GM18502 (cell line): ENCODE measurements at regions not wholly inside any gene's neighbourhood (a gene's known extent, or its start where the extent isn't known, plus 50 kb on each side); places are given as distances from the start of the nearest gene placed in this dataset.
"Not testable (repeated sequence)": the region's sequence is repeated elsewhere in the genome, so short reads cannot be mapped to it uniquely, and the experiment has no call there.

Experiments used
- ATAC-seq: cut with Tn5 transposase; IDR thresholded peaks from one replicate; pipeline ENCODE4 v1.9.1; 2021; ENCODE audit warnings: mild to moderate bottlenecking; ENCODE audit not compliant: unreplicated experiment, poor library complexity

DNA sequence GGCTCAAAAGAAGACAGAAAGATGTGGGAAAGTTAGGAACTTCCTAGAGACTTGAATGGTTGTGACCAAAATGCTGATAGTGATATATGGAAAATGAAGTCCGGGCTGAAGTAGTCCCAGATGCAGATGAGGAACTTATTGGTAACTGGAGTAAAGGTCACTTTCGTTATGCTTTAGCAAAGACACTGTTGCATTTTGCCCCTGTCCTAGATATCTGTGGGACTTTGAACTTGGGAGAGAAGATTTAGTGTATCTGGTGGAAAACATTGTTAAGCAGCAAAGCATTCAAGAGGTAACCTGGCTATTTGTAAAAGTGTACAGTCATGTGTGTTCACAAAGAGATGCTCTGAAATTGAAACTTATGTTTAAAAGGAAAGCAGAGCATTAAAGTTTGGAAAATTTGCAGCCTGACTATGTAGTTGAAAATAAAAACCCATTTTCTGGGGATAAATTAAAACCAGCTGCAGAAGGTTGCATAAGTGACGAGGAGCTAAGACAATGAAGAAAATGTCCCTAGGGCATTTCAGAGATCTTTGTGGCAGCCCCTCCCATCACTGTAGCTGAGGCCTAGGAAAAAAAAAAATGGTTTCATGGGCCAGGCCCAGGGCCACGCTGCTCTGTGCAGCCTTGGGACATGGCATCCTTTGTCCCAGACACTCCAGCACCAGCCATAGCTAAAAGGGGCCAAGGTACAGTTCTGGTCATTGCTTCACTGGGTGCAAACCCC lies 1692.2 kb downstream of the HACE1 start:
- no peak for ATAC-seq

DNA sequence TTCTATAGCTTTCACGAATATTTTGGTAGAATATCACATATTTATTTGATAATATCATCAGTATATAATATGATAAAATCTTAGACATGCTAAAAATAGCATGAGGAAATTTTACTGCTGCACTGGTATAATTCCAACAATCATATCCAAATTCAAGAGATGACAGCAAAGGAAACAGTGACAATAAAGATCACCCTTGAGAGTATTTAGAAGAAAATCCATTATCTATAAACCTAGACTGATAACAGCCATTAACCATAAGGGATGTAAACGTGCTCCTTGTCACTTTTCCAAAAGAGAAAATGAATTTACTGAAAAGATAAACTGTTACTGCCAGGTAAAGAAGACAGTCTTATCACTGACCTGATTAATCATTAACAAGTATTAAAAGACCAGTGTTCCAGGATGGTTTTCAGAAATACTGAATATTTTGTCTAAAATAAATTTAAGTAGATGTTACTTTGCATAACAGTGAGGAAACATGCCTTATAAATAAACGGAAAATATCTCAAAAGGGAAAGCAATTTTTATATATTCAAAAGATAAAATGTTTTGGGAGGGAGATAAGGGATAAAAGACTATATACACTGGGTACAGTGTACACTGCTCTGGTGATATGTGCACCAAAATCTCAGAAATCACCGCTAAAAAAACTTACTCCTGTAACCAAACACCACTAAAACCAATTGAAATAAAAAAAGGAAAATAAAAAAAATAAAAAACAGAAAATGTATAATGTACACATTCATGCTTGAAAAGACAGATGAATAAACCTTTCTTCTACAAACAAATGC lies 1704.7 kb downstream of the HACE1 start:
- ATAC-seq = no peak

DNA sequence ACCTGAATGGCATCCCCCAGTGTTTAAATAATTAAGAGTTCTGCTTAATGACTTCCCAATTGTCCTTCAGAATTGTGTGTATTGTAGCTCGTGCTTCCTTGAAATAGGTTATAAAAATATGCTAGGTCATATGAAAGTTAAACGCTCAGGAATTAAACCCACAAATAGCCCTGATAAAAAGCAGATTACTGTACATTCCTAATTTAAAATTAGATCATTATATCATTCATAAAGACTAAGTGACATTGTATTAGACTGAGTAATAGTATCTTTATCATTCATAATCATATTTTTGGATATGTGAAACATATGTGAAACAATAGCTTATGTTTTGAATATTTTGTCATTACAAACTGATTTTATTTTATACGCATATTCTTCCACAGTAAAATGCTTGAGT lies 1706.7 kb downstream of the HACE1 start:
- no peak for ATAC-seq

DNA sequence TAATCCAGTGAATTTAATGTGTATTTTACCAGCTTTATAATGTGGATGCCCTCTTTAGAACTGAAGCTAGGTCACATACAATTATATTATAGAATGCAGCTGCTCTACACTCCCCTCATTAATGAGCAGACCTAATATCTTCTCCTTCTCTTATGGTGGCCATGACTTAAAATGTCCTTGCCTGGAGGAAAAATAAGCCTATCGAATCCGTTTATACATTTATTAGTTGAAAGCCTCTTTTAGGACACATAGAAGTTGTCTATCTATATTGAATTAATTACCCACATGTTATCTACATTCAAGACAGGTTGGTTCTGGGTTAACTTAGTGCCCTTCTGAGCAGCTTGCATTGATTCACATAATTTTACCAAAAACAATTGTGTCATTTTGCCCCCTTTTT lies 1716.8 kb downstream of the HACE1 start:
- ATAC-seq = no peak

DNA sequence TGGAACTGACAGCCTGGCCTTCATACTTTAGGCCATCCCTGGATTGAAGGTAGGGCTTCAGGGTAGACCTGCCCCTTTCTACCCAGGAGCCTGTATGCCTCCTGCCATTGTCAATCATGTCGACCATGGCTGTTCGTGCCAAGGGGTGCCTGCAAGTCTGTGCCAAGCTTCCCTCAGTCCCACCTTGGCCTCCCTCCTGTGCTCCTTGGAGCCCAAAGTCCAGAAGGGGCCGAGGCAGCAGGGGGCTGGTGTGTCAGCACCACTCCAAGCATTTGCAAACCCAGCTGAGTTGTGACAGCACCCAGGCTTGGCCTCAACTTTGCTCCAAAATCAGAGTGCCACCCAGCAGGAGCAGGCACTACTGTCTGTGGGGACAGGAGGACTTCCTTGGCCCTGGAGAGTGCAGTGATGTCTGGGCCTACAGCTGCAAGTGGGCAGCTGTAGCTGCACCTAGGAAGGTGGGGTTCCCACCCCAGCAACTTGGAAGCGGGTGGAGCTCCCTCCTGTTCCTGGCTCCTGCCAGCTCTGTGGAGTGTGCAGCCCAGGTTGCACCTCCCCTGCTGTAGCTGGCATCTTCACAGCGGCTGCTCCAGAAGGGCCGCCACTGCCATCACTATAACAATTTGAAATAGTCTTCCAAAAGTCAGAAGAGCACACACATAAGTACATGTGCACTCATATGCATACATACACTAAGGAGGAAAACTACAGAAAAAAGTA lies 1719.3 kb downstream of the HACE1 start:
- ATAC-seq = no peak

DNA sequence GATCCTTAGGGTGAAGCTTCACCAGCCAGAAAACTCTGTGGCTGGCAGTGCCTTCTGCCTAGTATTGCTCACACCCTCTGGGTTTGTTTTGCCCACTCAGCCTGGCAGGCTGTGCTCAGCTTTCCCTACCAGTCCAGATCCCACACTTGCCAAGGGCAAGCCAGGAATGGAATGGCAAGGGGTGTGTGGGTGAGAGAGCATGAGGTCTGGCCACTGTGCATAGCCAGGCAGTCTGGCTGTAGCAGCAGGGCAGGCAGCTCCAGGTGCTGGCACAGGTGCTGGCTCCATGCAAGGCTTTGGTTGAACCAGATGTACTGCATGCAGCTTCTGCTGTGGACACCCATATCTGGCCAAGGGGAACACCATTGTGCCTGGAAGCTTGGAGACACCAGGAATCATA lies 1720.3 kb downstream of the HACE1 start:
- ATAC-seq = no peak

DNA sequence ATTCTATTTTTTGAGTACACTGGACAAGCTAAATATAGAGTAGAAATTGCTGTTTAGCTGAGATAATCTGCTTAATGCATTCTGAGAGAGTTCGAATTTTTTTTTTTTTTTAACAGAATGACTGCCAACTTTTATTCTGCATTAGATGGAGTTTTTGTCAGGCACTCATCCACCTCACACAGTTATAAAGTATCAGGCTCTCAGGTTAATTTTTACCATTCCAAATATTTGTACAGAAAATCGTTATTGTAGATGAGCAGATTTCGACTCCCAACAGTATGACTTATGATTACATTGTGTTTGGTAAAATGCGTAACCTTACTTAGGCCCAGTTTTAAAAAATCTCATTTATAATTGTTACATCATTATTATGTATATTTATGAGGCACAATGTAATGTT lies 1731.0 kb downstream of the GRIK2 start:
- no peak for ATAC-seq

DNA sequence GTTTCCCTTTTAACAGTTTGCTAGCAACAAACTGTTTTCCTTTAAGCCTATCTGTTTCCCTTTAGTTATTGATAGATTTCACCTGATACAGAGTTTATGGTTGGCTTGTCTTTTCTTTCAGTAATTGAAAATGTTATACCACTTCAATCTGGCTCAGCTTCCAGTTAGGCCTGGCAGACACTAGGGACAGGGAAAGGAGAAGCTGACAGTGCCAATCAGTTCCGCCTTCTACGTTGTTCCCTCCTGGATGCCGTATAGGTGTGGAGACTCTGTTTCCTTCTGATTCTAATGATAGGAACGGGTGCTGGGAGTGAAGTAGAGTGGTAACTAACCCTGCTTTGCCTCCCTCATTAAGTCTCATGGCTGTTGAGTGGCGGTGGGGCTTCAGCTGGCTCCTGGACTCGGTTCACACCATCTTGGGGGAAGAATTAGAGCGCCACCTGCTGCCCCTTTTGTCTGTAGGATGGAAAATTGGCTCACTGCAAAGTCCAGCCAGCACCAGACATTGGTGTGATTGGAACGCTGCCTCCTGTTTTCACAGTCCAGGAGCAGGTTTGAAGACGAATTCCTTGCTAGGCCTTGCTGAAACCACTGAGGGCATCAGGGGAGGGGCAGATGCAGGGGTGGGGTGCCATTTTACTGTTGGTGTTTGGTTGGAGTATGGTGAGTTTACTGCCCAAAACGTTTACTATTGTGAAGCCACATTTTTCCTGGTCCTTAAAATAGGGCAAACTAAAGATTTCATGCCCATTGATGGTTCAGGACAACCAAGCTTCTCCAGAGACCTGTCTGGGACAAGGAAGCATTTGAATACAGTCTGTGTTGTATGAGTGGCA lies 1729.5 kb downstream of the GRIK2 start:
- no peak for ATAC-seq

DNA sequence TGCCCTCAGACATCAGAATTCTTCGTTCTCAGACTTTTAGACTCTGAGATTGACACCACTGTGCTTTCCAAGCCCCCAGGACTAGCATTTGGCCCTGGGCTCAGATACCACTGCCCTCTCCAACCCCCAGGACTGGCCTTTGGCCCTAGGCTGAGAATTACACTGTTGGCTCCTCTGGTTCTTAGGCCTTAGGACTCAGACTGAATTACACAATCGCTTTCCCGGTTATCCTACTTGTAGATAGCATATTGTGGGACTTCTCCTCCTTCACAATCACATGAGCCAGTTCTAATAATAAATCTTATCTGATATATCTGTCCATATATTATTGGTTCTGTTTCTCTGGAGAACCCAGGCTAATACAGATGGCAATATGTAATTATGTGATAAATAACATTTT lies 1725.5 kb downstream of the GRIK2 start:
- no peak for ATAC-seq

DNA sequence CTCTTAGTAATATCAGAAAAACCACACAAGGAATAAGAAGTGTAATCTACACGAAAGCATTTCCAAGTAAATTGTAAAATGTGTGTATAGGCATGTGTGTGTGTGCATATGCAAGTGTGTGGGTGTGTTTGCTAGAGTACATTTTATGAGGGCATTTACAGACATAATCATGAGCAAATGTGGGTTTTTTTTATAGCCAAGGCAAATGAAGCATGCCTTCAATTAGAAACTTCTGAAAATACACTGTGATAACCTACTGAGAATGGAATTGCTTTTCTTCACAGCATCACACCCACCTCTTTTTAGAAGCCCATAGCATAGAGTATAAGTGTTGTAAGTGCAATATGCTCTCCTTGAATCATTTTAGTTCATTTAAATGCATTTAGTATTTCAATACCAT lies 1721.1 kb downstream of the GRIK2 start:
- ATAC-seq = no peak

DNA sequence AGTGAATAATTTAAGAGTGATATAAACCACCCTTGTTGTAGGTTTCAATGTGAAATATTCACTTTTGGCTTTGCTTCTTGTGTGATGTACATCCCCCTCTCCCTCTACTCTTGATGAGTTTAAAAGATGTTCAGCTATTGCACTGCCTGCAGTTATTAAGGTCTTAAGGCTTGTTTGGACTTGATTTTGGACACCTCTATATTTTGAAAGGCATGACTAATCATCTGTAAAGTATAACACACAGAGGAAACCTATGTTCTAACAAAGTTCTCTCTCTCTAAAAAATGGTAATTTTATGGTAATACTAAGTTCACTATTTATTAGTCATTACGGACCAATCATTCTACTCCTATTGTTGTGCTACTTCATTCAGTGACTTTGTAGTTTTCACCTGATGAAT lies 1719.9 kb downstream of the GRIK2 start:
- ATAC-seq = no peak

DNA sequence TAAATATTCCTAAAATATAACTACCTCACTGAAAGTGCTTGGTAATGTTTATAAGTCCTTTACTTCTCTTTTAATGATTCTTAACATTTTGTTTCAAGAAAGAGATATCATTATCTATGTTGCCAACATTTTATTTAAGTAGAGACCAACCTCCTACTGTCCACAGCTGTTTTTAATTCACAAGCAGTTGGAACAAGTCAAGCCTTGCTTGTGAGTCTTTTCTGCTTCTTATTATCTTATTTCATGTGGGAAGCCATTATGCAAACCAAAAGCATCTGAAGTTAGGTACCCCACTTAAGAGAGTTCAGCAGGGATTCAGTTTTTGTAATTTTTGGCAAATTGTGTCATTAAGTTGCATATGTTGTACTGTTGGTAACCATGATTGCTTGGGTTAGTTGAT lies 1714.5 kb downstream of the GRIK2 start:
- ATAC-seq = no peak

DNA sequence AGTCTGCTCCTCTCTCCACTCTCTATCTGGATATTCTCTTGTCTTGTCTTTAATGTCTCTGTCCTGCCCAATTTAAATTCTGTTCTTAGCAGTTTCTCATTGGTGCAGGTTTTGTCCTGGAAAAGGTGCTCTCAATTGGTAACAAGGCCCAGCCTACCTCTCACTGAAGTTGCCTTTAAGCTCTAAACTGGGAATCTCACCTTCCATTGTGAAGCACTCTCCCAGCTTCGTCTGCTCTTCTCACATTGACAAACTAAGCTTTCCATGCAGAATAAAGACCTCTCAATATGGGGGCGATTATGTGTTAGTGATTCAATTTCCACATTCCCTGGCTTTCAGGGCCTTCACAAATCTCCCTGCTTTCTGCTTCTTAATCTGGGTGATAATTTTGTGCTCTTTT lies 1712.2 kb downstream of the GRIK2 start:
- ATAC-seq = no peak

DNA sequence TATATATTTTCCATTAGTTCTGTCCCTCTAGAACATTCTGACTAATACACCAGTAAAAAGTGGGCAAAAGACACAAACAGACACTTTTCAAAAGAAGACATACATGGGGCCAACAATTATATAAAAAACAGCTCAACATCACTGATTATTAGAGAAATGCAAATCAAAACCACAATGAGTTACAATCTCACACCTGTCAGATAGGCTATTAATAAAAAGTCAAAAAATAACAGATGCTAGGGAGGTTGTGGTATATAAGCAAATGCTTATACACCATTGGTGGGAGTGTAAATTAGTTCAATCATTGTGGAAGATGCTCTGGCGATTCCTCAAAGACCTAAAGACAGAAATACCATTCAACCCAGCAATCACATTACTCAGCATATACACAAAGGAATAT lies 1707.8 kb downstream of the GRIK2 start:
- no peak for ATAC-seq

DNA sequence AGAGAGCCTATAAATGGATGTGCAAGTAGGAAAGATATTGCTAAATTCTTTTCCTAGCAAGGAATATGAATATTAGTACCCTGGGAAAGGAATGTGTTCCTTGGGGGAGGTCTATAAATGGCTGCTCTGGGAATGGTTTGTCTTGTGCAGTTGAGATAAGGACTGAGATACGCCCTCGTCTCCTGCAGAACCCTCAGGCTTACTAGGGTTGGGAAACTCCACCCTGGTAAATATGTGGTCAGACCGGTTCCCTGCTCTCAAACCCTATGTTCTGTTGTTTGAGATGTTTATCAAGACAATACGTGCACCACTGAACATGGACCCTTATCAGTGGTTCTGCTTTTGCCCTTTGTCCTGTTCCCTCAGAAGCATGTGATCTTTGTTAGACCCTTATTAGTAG lies 1698.9 kb downstream of the GRIK2 start:
- not testable (repeated sequence) for ATAC-seq

DNA sequence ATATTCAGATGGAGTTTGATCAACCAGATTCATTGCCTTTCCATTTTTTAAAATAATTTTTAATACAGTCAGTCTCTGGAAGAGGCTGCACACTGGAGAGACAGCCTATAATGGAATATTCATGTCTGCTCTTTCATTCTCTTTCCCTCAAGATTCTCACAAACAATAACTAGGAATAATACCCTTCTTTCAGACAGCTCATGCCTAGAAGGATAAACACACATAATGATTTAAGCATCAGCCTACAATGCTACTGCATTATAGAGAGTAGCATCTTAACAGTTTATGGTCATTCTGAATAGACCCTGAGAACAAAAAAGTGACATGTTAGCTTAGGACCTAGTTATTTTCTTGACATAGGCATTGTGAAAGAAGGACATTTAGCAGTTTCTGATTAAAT lies 1692.3 kb downstream of the GRIK2 start:
- no peak for ATAC-seq

DNA sequence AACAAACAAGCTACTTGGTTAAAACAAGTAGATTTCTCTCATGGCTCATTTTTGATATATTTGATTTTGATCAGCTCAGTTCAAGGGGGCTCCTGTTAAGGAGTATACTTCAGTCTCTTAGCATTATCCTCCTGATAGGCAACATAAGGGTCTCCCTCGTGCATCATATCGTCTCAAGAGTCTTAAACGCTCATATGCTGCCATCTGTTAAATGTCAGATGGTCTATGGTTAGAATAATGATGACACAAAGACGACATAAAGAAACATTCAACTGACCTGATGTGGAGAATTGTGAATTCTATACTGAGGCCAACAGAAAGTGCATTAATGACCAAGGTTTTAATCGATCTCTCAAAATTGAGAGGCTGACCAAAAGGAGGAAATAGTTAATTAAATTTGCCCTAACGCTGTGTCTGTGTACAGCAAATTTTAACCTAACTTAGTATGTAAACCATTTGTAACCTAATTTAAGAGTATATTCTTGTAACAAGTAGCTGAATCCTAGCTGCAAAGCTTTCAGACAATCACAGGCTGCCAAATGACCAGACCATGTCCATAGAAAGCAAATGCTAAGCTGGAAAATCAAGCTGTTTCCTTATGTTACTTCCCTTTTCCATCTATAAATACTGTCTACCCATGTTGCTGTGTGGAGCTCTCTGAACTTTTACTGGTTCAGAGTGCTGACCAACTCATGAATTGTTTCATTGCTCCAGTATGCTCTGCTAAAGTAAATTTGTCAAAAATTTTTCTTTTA lies 1688.5 kb downstream of the GRIK2 start:
- ATAC-seq = no peak

DNA sequence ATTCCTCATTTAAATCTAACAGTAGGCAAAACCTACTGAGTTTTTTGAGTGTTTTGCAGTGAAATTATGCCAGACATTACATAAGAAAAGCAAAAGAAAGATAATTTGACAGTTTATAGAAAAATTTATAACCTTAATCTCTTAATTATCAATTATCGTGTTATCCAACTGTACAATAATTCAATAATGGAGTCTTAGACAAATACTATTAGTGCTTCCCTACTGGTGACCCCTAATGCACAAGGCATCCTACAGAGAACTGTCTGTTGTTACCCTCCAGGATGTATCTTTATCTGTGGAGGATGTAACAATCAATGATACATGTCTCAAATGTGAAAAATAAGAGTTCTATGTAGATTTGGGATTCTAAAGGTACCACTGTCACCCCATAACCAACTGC lies 1687.6 kb downstream of the GRIK2 start:
- ATAC-seq = no peak

DNA sequence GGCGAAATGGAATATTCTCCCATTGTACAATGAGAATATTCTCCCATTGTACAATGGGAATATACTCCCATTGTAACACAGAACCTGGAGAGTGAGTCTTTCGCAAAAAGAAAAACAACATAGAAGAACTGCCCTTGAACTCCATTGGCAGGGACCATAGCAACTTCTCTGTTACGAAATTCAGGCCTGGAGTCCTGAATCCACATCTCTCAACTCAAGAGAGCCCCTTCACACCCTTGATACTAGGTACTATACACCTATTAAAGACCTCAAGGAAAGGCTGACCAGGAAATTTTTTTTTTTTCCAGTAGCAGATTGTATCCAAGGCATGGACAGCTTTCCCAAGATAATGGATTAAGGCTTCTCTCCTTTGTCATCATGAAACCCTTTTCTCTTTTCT lies 1687.0 kb downstream of the GRIK2 start:
- no peak for ATAC-seq

DNA sequence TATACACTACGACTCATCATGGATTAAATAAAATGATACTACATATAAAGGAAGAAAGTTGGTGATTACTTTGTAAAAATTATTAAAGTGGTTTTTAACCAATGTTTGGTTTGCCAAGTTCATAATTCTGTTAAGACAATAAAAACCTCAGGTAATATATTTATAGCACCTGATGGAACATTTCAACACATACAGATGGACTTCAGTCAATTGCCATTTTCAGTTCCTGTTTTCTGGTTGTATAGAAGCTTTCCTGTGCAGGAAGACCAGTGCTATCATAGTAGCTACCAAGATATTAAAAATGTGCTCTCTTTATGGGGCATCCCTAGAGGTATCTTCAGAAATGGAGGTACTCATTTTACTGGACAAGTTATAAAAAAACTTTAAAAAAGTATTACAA lies 1686.4 kb downstream of the GRIK2 start:
- ATAC-seq = no peak
